Gastrocnemius medialis (tissue), 4 donors: ENCODE measurements at regions not wholly inside any gene's neighbourhood (a gene's known extent, or its start where the extent isn't known, plus 50 kb on each side); places are given as distances from the start of the nearest gene placed in this dataset.
A peak's percentile ranks its signal among the peaks of the same experiment; 100 is the strongest.

Experiments used
- ATAC-seq, 2 donors: fragments of 150-250 bp; one replicate each; pipeline ENCODE4 v1.9.1; 2016
- DNase-seq, 2 donors: peaks; one replicate each; pipeline ENCODE4 v3.0.0-alpha.2; 2019
- H3K27ac ChIP-seq, 4 donors: fragments of 200-600 bp; sonication (generic); 1 replicate in 1 of 4; 2 replicates in 3 of 4; pipeline ENCODE4 v1.5.1; 2016 to 2018; ENCODE audit warnings: mild to moderate bottlenecking in 2 of 4, moderate library complexity in 1 of 4
- H3K27me3 ChIP-seq, 3 donors: fragments of 200-600 bp; sonication (generic) in 2 of 3; 1 replicate in 1 of 3; 2 replicates in 2 of 3; pipeline versions ENCODE4 v1.5.1 to v1.6.0; 2016 to 2019; ENCODE audit warnings: mild to moderate bottlenecking in 1 of 3, moderate library complexity in 1 of 3
- H3K36me3 ChIP-seq, 2 donors: fragments of 200-600 bp; sonication (generic) in 1 of 2; one replicate each; pipeline ENCODE4 v1.5.1; 2017 to 2018
- H3K4me1 ChIP-seq, 2 donors: fragments of 200-600 bp; sonication (generic) in 1 of 2; one replicate each; pipeline ENCODE4 v1.5.1; 2016 to 2017; ENCODE audit warnings: mild to moderate bottlenecking in 2 of 2
- H3K4me3 ChIP-seq, 4 donors: fragments of 200-600 bp; sonication (generic) in 3 of 4; 1 replicate in 1 of 4; 2 replicates in 3 of 4; pipeline ENCODE4 v1.5.1; 2016 to 2019; ENCODE audit warnings: mild to moderate bottlenecking in 2 of 4
- H3K9me3 ChIP-seq, 3 donors: fragments of 200-600 bp; sonication (generic) in 2 of 3; 1 replicate in 1 of 3; 2 replicates in 2 of 3; pipeline ENCODE4 v1.5.1; 2016 to 2019
- CTCF ChIP-seq, 5 experiments: fragments of 450-650 bp in 3 of 5; fragments of 200-600 bp in 2 of 5; sonication (generic) in 2 of 5; IDR thresholded peaks in 4 of 5; conservative IDR thresholded peaks in 1 of 5; 1 replicate in 4 of 5; 2 replicates in 1 of 5; pipeline ENCODE4 v1.5.1; 2016 to 2019; ENCODE audit warnings: antibody characterized with exemption in 5 of 5, mild to moderate bottlenecking in 3 of 5, moderate library complexity in 3 of 5
- POLR2A ChIP-seq, 2 donors: fragments of 450-650 bp; IDR thresholded peaks; one replicate each; pipeline ENCODE4 v1.6.1; 2017; ENCODE audit warnings: antibody characterized with exemption in 2 of 2, mild to moderate bottlenecking in 2 of 2, moderate library complexity in 2 of 2
- in situ Hi-C, 4 donors: fragments of 200-750 bp; cut with MboI; loops; one replicate each; pipeline versions ENCODE4 v1.15.0 to v1.8.0; 2017; ENCODE audit warnings: low sequenced_read_pairs in 4 of 4
- intact Hi-C: fragments of 100-400 bp; cut with DNase I; formaldehyde crosslinking; loops from one replicate; pipeline ENCODE4 v1.15.1; 2023; ENCODE audit warnings: low total_unique reads

- ATAC-seq (no peak), DNase-seq (no peak)
- Histone ChIP-seq H3K4me1 (no peaks in the 10 kb centered on the region), H3K36me3 (no peaks in the 10 kb centered on the region), H3K27ac (no peak overlapping the region), H3K27me3 (no peaks in the 10 kb centered on the region), H3K4me3 (no peak overlapping the region), H3K9me3 (no peaks in the 10 kb centered on the region)
- intact Hi-C loops (loop anchor here (10.0 kb wide), 1 partner anchor 333 kb away; no protein-coding TSS in a partner anchor), in situ Hi-C loops (no loop called here)
- TF ChIP-seq POLR2A (IDR thresholded peaks at IDR 0.05) (no peak), CTCF (IDR thresholded peaks at IDR 0.05 in 4 of 5, conservative IDR thresholded peaks at IDR 0.05 in 1 of 5) (no peak)
Measured at GRCh38 chr6:11951868-11952267, 60.2 kb upstream of the HIVEP1 start.

GRCh38 chr6:11950109-11950508 lies 62.0 kb upstream of the HIVEP1 start:
- H3K36me3 ChIP-seq: no peaks in the 10 kb centered on the region
- ATAC-seq: peak in 1 of 2 donors; percentile 26
- intact Hi-C loops (loop anchor here (10.0 kb wide), 1 partner anchor 335 kb away; no protein-coding TSS in a partner anchor), in situ Hi-C loops (no loop called here)
- no peaks in the 10 kb centered on the region for H3K27me3 ChIP-seq
- TF ChIP-seq CTCF (IDR thresholded peaks at IDR 0.05 in 4 of 5, conservative IDR thresholded peaks at IDR 0.05 in 1 of 5): no peak
- TF ChIP-seq POLR2A (IDR thresholded peaks at IDR 0.05): no peak
- no peak overlapping the region for H3K4me3 ChIP-seq
- no peaks in the 10 kb centered on the region for H3K9me3 ChIP-seq
- H3K4me1 ChIP-seq: no peaks in the 10 kb centered on the region
- DNase-seq: no peak
- H3K27ac ChIP-seq: no peak overlapping the region

GRCh38 chr6:11947575-11947974 lies 64.5 kb upstream of the HIVEP1 start:
- no peak for ATAC-seq
- Histone ChIP-seq H3K27me3 (no peaks in the 10 kb centered on the region), H3K4me3 (no peak overlapping the region), H3K9me3 (no peaks in the 10 kb centered on the region), H3K36me3 (no peaks in the 10 kb centered on the region), H3K27ac (no peak overlapping the region), H3K4me1 (no peaks in the 10 kb centered on the region)
- no peak for DNase-seq
- intact Hi-C loops (no loop called here), in situ Hi-C loops (no loop called here)
- TF ChIP-seq POLR2A (IDR thresholded peaks at IDR 0.05) (no peak), CTCF (IDR thresholded peaks at IDR 0.05 in 4 of 5, conservative IDR thresholded peaks at IDR 0.05 in 1 of 5) (no peak)

- no peak overlapping the region for H3K4me3 ChIP-seq
- H3K36me3 ChIP-seq: no peaks in the 10 kb centered on the region
- TF ChIP-seq POLR2A (IDR thresholded peaks at IDR 0.05) (no peak), CTCF (IDR thresholded peaks at IDR 0.05 in 4 of 5, conservative IDR thresholded peaks at IDR 0.05 in 1 of 5) (no peak)
- in situ Hi-C loops (no loop called here), intact Hi-C loops (no loop called here)
- DNase-seq: no peak
- H3K27me3 ChIP-seq: no peaks in the 10 kb centered on the region
- no peaks in the 10 kb centered on the region for H3K4me1 ChIP-seq
- H3K27ac ChIP-seq: no peak overlapping the region
- no peaks in the 10 kb centered on the region for H3K9me3 ChIP-seq
- ATAC-seq: no peak
Measured at GRCh38 chr6:11947063-11947462, 65.0 kb upstream of the HIVEP1 start.

- Histone ChIP-seq H3K27ac (no peak overlapping the region), H3K27me3 (no peaks in the 10 kb centered on the region), H3K36me3 (no peaks in the 10 kb centered on the region), H3K4me1 (no peaks in the 10 kb centered on the region), H3K4me3 (no peak overlapping the region), H3K9me3 (no peaks in the 10 kb centered on the region)
- intact Hi-C loops: no loop called here
- in situ Hi-C loops: no loop called here
- no peak for DNase-seq
- ATAC-seq: no peak
- TF ChIP-seq POLR2A (IDR thresholded peaks at IDR 0.05) (no peak), CTCF (IDR thresholded peaks at IDR 0.05 in 4 of 5, conservative IDR thresholded peaks at IDR 0.05 in 1 of 5) (no peak)
Measured at GRCh38 chr6:11944111-11944510, 68.0 kb upstream of the HIVEP1 start.
